T47D (cell line): ENCODE measurements at regions not wholly inside any gene's neighbourhood (a gene's known extent, or its start where the extent isn't known, plus 50 kb on each side); places are given as distances from the start of the nearest gene placed in this dataset.
A peak's percentile ranks its signal among the peaks of the same experiment; 100 is the strongest.
"Not testable (repeated sequence)": the region's sequence is repeated elsewhere in the genome, so short reads cannot be mapped to it uniquely, and the experiment has no call there.

ENCODE experiments used
- DNase-seq, 2 experiments: peaks; one replicate each; pipeline versions ENCODE4 v3.0.0 to v3.0.0-alpha.2; 2011 to 2012; ENCODE audit warnings: low read depth in 1 of 2, low spot score in 1 of 2
- JUND ChIP-seq: IDR thresholded peaks from 2 replicates; pipeline ENCODE4 v1.6.1; 2012; ENCODE audit warnings: low read depth
- in situ Hi-C: cut with HindIII; loops from 2 replicates; pipeline ENCODE4 v1.10.0; 2016; ENCODE audit warnings: low sequenced_read_pairs, low pct_unique_long_range_greater_than_20kb

DNA sequence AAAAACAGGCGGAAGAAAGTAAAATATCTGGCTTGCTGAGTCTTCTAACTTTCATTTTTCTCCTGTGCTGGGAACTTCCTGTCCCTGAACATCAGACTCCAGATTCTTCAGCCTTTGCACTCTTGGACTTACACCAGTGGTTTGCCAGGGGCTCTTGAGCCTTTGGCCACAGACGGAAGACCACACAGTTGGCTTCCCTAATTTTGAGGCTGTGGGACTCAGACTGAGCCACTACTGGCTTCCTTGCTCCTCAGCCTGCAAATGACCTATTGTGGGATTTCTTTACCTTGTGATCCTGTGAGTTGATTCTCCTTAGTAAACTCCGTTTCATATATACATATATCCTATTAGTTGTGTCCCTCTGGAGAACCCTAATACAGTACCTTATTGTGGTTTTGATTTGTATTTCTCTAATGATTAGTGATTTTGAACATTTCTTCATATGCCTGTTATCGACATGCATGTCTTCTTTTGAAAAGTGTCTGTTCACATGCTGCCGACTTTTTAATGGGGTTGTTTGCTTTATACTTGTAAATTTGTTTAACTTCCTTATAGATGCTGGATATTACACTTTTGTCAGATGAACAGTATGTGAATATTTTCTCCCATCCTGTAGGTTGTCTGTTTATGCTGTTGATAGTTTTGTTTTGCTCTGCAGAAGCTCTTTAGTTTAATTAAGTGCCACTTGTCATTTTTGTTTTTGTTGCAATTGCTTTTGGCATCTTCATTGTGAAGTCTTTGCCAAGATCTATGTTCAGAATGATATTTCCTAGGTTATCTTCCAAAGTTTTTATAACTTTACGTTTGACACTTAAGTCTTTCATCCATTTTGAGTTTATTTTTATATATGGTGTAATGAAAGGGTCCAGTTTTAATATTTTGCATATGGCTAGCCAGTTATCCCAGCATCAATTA lies 348.8 kb upstream of the SETBP1 start:
- in situ Hi-C loops: no loop called here
- TF ChIP-seq JUND: no peak
- no peak for DNase-seq

DNA sequence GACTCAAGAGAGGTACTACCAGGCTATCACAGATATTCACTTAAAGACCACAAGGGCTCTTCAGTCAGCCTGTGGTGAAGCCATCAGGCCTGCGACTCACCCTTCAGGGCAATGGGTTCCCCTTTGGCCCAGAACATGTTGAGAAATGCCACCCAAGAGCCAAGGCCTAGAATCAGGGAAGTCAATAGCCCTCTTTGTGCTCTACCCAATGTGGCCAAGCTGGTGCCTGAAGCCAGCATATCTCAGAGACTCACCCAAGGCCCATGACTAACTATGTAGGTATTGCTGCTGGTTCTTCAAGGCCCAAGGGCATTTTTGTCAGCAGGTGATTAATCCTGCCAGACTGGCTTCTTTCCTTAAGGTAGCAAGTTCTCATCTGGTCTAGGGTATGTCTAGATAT lies 338.9 kb upstream of the SETBP1 start:
- in situ Hi-C loops: no loop called here

DNA sequence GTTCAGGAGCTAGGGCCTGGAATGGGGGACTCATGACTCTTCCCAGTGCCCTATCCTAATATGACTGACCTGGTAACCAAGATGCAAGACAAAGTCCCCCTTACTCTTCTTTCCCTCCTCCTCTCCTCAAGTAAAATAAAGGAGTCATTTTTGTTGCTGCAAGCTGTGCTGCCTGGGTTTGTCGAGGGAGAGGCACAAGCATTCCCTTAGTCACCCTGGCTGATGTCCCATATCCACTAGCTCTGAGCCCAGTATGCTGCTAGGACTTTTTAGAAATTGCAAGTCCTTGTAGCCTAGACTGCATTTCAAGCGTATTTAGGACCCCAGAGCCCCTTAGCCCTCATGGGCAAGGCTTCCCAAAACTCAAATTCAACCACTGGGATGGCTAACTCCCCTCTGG lies 338.5 kb upstream of the SETBP1 start:
- no peak for TF ChIP-seq JUND
- in situ Hi-C loops: no loop called here

More for the DNA sequence above, 338.9 kb upstream of the SETBP1 start:
- no peak for TF ChIP-seq JUND
- peak in 1 of 2 experiments; percentile 50 for DNase-seq

DNA sequence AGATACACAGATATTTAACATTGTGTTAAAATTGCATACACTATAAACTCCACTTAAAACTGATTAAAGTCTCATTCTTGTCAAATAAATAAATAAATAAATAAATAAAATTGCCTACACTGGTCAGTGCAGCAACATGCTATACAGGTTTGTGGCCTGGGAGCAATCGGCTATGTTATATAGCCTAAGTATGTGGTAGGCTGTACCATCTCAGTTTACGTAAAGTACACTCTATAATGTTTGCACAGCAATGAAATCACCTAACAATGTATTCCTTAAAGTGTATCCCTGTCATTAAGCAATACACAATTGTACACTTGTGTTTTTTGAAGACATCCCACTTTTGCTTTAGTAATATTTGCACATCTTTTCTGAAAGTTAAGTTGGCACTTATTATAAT lies 337.7 kb upstream of the SETBP1 start:
- peak in 1 of 2 experiments; percentile 55 for DNase-seq
- in situ Hi-C loops: no loop called here

More for the DNA sequence above, 338.5 kb upstream of the SETBP1 start:
- no peak for DNase-seq

DNA sequence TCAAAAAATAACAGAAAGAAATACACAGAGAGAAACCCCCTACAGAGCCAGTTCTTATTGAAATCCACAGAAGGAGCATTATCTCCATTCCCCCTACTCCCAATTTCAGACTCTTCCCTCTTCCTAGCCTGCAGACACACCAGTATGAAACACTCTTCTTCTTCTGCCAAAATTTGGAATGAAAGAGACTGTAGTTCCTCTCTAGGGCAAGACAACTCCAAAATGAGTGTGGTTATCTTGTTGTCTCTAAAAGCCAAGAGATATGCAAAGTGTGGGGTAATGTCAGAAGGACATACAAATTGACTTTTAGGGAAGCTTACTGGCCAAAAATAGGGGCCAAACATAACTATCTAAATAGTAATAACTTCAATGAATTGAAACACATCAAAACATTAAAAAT lies 337.1 kb upstream of the SETBP1 start:
- no peak for DNase-seq
- in situ Hi-C loops: no loop called here
- no peak for TF ChIP-seq JUND

More for the DNA sequence above, 337.7 kb upstream of the SETBP1 start:
- TF ChIP-seq JUND: no peak

DNA sequence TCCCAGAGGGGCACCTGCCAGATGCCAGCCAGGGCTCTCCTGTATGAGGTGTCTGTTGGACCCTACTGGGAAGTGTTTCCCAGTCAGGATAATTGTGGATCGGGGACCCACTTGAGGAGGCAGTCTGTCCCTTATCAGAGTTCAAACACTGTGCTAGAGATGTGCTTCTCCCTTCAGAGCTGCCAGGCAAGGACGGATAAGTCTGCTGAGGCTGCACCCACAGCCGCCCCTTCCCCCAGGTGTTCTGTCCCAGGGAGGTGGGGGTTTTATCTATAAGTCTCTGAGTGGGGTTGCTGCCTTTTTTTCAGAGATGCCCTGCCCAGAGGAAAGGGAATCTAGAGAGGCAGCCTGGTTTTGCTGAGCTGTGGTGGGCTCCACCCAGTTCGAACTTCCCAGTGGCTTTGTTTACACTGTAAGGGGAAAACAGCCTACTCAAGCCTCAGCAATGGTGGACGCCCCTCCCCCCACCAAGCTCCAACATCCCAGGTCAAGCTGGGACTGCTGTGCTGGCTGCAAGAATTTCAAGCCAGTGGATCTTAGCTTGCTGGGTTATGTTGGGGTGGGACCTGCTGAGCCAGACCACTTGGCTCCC lies 324.0 kb upstream of the SETBP1 start:
- in situ Hi-C loops: no loop called here
- DNase-seq: no peak
- TF ChIP-seq JUND: no peak

DNA sequence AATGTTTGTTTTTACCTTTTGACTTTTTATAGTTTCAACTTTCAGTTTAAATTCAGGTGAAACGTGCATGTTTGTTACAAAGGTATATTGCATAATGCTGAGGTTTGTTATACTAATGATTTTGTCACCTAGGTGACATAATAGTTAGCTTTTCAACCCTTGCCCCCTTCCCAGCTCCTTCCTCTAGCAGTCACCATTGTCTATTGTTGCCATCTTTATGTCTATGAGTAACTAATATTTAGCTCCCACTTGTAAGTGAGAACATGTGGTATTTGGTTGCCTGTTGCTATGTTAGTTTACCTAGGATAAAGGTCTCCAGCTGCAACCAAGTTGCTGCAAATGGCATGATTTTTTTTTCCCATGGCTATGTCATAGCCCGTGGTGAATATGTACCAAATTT lies 322.3 kb upstream of the SETBP1 start:
- no peak for DNase-seq
- in situ Hi-C loops: no loop called here
- TF ChIP-seq JUND: no peak

DNA sequence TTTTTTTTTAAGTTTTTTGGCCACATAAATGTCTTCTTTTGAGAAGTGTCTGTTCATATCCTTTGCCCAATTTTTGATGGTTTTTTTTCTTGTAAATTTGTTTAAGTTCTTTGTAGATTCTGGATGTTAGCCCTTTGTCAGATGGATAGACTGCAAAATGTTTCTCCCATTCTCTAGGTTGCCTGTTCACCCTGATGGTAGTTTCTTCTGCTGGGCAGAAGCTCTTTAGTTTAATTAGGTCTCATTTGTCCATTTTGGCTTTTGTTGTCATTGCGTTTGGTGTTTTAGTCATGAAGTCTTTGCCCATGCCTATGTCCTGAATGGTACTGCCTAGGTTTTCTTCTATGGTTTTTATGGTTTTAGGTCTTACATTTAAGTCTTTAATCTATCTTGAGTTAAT lies 320.9 kb upstream of the SETBP1 start:
- DNase-seq, in situ Hi-C loops: not testable (repeated sequence)

DNA sequence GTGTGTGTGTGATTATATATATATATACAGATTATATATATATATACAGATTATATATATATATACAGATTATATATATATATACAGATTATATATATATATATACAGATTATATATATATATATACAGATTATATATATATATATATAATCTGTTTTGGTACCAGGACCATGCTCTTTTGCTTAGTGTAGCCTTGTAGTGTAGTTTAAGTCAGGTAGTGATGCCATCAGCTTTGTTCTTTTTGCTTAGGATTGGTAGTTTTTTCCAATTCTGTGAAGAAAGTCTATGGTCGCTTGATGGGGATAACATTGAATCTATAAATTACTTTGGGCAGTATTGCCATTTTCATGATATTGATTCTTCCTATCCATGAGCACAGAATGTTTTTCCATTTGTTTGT lies 318.5 kb upstream of the SETBP1 start:
- DNase-seq, in situ Hi-C loops: not testable (repeated sequence)

DNA sequence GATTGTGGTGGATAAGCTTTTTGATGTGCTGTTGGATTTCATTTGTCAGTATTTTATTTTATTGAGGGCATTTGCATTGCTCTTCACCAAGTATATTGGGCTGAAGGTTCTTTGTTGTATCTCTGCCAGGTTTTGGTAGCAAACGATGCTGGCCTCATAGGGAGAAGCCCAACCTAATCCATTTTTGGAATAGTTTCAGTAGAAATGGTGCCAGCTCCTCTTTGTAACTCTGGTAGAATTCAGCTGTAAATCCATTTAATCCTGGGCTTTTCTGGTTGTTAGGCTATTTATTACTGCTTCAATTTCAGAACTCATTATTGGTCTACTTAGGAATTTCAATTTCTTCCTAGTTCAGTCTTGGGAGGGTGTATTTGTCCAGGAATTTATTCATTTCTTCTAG lies 309.8 kb upstream of the SETBP1 start:
- in situ Hi-C loops: no loop called here
- TF ChIP-seq JUND: no peak

DNA sequence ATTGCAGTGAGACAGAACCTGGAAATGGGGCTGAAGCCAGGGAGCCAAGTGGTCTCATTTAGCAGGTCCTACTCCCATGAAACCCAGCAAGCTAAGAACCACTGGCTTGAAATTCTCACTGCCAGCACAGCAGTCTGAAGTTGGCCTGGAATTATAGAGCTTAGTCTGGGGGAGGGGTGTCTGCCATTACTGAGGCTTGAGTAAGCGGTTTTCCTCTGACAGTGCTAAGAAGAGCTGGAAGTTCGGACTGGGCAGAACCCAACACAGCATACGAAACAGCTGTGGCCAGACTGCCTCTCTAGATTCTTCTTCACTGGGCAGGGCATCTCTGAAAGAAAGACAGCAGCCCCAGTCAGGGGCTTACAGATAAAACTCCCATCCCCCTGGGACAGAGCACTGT lies 305.7 kb upstream of the SETBP1 start:
- no peak for TF ChIP-seq JUND
- in situ Hi-C loops: no loop called here
- no peak for DNase-seq

More for the DNA sequence above, 309.8 kb upstream of the SETBP1 start:
- DNase-seq: no peak

DNA sequence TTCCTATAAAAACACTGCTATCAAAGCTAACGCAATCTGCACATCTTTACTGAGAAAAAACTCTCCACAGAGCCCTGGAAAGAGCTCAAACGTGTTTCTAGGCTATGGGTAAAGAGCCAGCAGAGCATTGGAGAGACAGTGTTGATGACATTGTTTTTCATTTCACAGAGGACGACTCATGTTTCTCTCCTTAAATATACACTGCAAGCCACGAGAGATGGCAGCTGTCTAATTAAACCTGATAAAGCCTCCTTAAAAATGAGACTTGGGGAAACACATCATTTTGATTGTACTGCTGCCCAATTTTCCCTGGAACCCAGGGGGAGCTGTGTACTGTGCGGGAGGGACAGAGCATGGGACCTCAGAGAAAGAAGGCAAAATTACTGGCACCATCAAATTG lies 294.3 kb upstream of the SETBP1 start:
- no peak for TF ChIP-seq JUND
- in situ Hi-C loops: no loop called here
- no peak for DNase-seq

DNA sequence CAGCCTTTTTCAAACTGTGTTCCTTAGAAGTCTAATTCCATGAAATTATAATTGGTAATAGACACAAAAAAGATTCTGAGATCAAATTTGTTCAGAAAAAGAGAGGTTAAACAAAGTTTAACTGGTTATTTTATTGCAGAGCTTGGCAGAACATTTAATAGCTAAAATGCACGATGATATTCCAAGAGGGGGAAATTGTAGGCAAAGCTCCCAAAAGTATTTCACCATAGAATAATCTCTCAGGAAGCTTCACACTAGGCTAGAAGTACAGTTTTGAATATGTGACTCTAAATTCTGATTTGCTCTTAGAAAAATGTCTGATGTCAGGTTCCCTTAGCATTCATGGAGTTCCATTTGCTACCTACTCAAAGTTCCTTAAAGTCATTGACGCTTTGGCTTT lies 292.4 kb upstream of the SETBP1 start:
- in situ Hi-C loops: no loop called here
- TF ChIP-seq JUND: no peak
- DNase-seq: no peak
